ENCODE measurements at regions not wholly inside any gene's neighbourhood (a gene's known extent, or its start where the extent isn't known, plus 50 kb on each side); places are given as distances from the start of the nearest gene placed in this dataset.

GRCh38 chr4:29199485-29199884 lies 1520.7 kb upstream of the PCDH7 start:
- no peak for TF ChIP-seq CTCF (IDR thresholded peaks at IDR 0.05)
- no peak for TF ChIP-seq HOXA7 (CRISPR knock-in tag; IDR thresholded peaks at IDR 0.05)
- no peak for TF ChIP-seq KDM1A (IDR thresholded peaks at IDR 0.05; ENCODE audit: low read depth)
- no peak for TF ChIP-seq JUN (IDR thresholded peaks at IDR 0.05)
- no peak for TF ChIP-seq HOXB13 (CRISPR knock-in tag; IDR thresholded peaks at IDR 0.05; ENCODE audit: low read depth)
- TF ChIP-seq POLR2A (IDR thresholded peaks at IDR 0.05; ENCODE audit: low read length) = no peak
- no peak for TF ChIP-seq REST (IDR thresholded peaks at IDR 0.05)
- TF ChIP-seq MAX (IDR thresholded peaks at IDR 0.05) = no peak
